ENCODE measurements at regions not wholly inside any gene's neighbourhood (a gene's known extent, or its start where the extent isn't known, plus 50 kb on each side); places are given as distances from the start of the nearest gene placed in this dataset.

DNA sequence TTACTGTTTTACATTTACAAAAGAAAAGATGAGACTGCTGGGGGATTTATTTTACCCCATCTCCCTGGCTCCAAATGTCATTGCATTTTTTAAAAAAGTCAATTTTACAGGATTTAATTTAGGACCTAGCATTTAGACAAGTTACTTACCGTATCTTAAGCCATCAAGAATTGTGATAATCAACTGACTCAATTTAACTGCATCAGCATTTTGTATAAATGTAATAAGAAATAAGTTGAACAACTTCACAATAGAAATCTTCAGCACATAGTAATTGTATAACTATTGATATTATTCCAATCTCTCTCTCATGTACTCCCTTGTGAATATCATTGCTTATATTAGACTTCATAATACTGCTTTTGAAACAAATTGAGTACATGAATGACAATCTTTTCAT is 907.5 kb upstream of the SLC10A2 start:
- no peak for DNase-seq (ENCODE audit: extremely low read depth, insufficient read length)
- H3K4me3 ChIP-seq (replicated peaks; ENCODE audit: low read depth, low read length) = no peak overlapping the region
- no peaks in the 10 kb centered on the region for H3K27me3 ChIP-seq (replicated peaks; ENCODE audit: control insufficient read depth, insufficient read depth, low read length)
- no peaks in the 10 kb centered on the region for H3K36me3 ChIP-seq (ENCODE audit: control insufficient read depth, insufficient read depth, low read length)
- TF ChIP-seq, protein P1, sequence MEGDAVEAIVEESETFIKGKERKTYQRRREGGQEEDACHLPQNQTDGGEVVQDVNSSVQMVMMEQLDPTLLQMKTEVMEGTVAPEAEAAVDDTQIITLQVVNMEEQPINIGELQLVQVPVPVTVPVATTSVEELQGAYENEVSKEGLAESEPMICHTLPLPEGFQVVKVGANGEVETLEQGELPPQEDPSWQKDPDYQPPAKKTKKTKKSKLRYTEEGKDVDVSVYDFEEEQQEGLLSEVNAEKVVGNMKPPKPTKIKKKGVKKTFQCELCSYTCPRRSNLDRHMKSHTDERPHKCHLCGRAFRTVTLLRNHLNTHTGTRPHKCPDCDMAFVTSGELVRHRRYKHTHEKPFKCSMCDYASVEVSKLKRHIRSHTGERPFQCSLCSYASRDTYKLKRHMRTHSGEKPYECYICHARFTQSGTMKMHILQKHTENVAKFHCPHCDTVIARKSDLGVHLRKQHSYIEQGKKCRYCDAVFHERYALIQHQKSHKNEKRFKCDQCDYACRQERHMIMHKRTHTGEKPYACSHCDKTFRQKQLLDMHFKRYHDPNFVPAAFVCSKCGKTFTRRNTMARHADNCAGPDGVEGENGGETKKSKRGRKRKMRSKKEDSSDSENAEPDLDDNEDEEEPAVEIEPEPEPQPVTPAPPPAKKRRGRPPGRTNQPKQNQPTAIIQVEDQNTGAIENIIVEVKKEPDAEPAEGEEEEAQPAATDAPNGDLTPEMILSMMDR (IDR thresholded peaks at IDR 0.05; ENCODE audit: insufficient read depth, low read length, poor library complexity, severe bottlenecking) = no peak

DNA sequence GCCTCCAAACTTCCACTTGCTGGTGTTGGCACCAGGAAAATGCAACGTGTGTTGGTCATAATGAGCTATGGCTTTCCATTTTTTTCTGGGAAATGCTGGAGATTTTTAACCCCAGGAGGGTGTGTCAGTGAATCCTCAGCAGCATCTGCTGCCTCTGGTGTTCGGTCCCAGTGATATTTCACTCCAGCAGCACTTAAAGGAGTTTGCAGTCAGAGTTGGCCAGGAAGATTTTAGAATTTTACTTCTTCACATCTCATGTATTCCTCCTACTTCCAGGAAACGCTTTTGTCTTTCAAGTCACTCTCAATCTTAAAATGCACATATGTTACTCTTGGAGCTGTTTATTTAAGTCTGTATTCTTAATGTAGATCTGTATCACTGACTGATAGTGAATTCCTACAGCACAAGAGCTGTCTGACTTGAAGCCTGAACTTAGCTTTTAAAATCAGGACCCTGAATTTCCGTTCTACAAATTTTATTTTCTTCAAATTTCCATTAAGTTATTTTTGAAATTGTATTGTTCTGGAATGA is 903.4 kb upstream of the SLC10A2 start:
- TF ChIP-seq, protein P1 (IDR thresholded peaks at IDR 0.05; ENCODE audit: insufficient read depth, low read length, poor library complexity, severe bottlenecking) = no peak
- H3K27me3 ChIP-seq (replicated peaks; ENCODE audit: control insufficient read depth, insufficient read depth, low read length) = no peaks in the 10 kb centered on the region
- no peak overlapping the region for H3K4me3 ChIP-seq (replicated peaks; ENCODE audit: low read depth, low read length)
- H3K36me3 ChIP-seq (ENCODE audit: control insufficient read depth, insufficient read depth, low read length) = no peaks in the 10 kb centered on the region
- no peak for DNase-seq (ENCODE audit: extremely low read depth, insufficient read length)

- TF ChIP-seq, protein P1 (IDR thresholded peaks at IDR 0.05; ENCODE audit: insufficient read depth, low read length, poor library complexity, severe bottlenecking) = no peak
- DNase-seq (ENCODE audit: extremely low read depth, insufficient read length) = no peak
- H3K36me3 ChIP-seq (ENCODE audit: control insufficient read depth, insufficient read depth, low read length) = no peaks in the 10 kb centered on the region
- H3K4me3 ChIP-seq (replicated peaks; ENCODE audit: low read depth, low read length) = no peak overlapping the region
- no peaks in the 10 kb centered on the region for H3K27me3 ChIP-seq (replicated peaks; ENCODE audit: control insufficient read depth, insufficient read depth, low read length)
These were observed 899.5 kb upstream of the SLC10A2 start for GRCh38 chr13:103965506-103966243.

GRCh38 chr13:103961784-103962183 is 895.6 kb upstream of the SLC10A2 start:
- DNase-seq (ENCODE audit: extremely low read depth, insufficient read length) = no peak
- TF ChIP-seq, protein P1 (IDR thresholded peaks at IDR 0.05; ENCODE audit: insufficient read depth, low read length, poor library complexity, severe bottlenecking) = no peak
- H3K4me3 ChIP-seq (replicated peaks; ENCODE audit: low read depth, low read length) = no peak overlapping the region
- H3K36me3 ChIP-seq (ENCODE audit: control insufficient read depth, insufficient read depth, low read length) = no peaks in the 10 kb centered on the region
- H3K27me3 ChIP-seq (replicated peaks; ENCODE audit: control insufficient read depth, insufficient read depth, low read length) = no peaks in the 10 kb centered on the region

DNA sequence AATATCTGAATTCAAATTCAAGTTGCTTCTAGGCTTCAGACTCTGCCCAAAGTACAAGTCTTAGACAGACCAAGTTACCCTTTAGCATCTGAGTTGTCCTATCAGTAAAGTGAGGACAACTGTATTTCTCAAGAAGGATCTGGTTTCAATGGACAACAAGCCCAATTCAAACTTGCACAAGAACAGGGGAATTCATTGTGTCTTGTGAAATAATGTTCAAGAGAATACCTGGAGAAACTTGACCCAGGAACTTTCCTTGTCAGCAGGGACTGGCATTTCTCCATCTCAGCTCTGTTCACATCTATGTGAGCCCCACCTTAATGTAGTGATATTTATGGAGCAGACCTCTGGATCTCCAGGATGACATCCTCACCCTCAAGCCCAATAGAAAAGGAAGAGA is 894.9 kb upstream of the SLC10A2 start:
- DNase-seq (ENCODE audit: extremely low read depth, insufficient read length) = no peak
- no peak overlapping the region for H3K4me3 ChIP-seq (replicated peaks; ENCODE audit: low read depth, low read length)
- TF ChIP-seq, protein P1 (IDR thresholded peaks at IDR 0.05; ENCODE audit: insufficient read depth, low read length, poor library complexity, severe bottlenecking) = no peak
- H3K27me3 ChIP-seq (replicated peaks; ENCODE audit: control insufficient read depth, insufficient read depth, low read length) = no peaks in the 10 kb centered on the region
- no peaks in the 10 kb centered on the region for H3K36me3 ChIP-seq (ENCODE audit: control insufficient read depth, insufficient read depth, low read length)
